ENCODE measurements at regions not wholly inside any gene's neighbourhood (a gene's known extent, or its start where the extent isn't known, plus 50 kb on each side); places are given as distances from the start of the nearest gene placed in this dataset.

GRCh38 chr5:91946870-91947269 lies 563.8 kb upstream of the ARRDC3 start:
- Mint-ChIP-seq H3K27me3 (ENCODE audit: unreplicated experiment) (no peaks in the 10 kb centered on the region), H3K27ac (ENCODE audit: unreplicated experiment) (no peak overlapping the region), H3K4me1 (ENCODE audit: low read depth, unreplicated experiment) (no peaks in the 10 kb centered on the region), H3K9me3 (ENCODE audit: low read depth, unreplicated experiment) (no peaks in the 10 kb centered on the region), H3K4me3 (ENCODE audit: low read depth, unreplicated experiment) (no peak overlapping the region), H3K36me3 (ENCODE audit: insufficient read depth, unreplicated experiment) (no peaks in the 10 kb centered on the region)
- intact Hi-C loops (cut with micrococcal nuclease; ENCODE audit: unreplicated experiment), result no loop called here
- CTCF ChIA-PET, result no interaction called here
- BruUV-seq (replicated peaks), result no TSS peak
- no peak for DNase-seq
- TF ChIP-seq CTCF (IDR thresholded peaks at IDR 0.05; ENCODE audit: unreplicated experiment), result no peak

- no peak for TF ChIP-seq CTCF (IDR thresholded peaks at IDR 0.05; ENCODE audit: unreplicated experiment)
- H3K4me1 Mint-ChIP-seq (ENCODE audit: low read depth, unreplicated experiment), result no peaks in the 10 kb centered on the region
- H3K4me3 Mint-ChIP-seq (ENCODE audit: low read depth, unreplicated experiment), result no peak overlapping the region
- no TSS peak for BruUV-seq (replicated peaks)
- H3K27me3 Mint-ChIP-seq (ENCODE audit: unreplicated experiment), result no peaks in the 10 kb centered on the region
- intact Hi-C loops (cut with micrococcal nuclease; ENCODE audit: unreplicated experiment), result no loop called here
- CTCF ChIA-PET, result no interaction called here
- DNase-seq, result no peak
- H3K9me3 Mint-ChIP-seq (ENCODE audit: low read depth, unreplicated experiment), result peaks cover 3% of the 10 kb centered on the region
- H3K27ac Mint-ChIP-seq (ENCODE audit: unreplicated experiment), result no peak overlapping the region
- no peaks in the 10 kb centered on the region for H3K36me3 Mint-ChIP-seq (ENCODE audit: insufficient read depth, unreplicated experiment)
These were observed 558.5 kb upstream of the ARRDC3 start for GRCh38 chr5:91941588-91941987.

GRCh38 chr5:91938441-91938840 lies 555.3 kb upstream of the ARRDC3 start:
- Mint-ChIP-seq H3K27ac (ENCODE audit: unreplicated experiment) (no peak overlapping the region), H3K27me3 (ENCODE audit: unreplicated experiment) (no peaks in the 10 kb centered on the region), H3K4me3 (ENCODE audit: low read depth, unreplicated experiment) (no peak overlapping the region), H3K4me1 (ENCODE audit: low read depth, unreplicated experiment) (no peaks in the 10 kb centered on the region), H3K9me3 (ENCODE audit: low read depth, unreplicated experiment) (peaks cover 3% of the 10 kb centered on the region), H3K36me3 (ENCODE audit: insufficient read depth, unreplicated experiment) (no peaks in the 10 kb centered on the region)
- BruUV-seq (replicated peaks), result no TSS peak
- intact Hi-C loops (cut with micrococcal nuclease; ENCODE audit: unreplicated experiment), result loop anchor here (10.0 kb wide), 1 partner anchor 1976 kb away; no protein-coding TSS in a partner anchor
- no peak for DNase-seq
- no peak for TF ChIP-seq CTCF (IDR thresholded peaks at IDR 0.05; ENCODE audit: unreplicated experiment)
- CTCF ChIA-PET, result interaction anchor here (1.1 kb wide), 1 partner anchor 36 kb away, joined by 3 read pairs; no protein-coding TSS in a partner anchor

- Mint-ChIP-seq H3K27ac (ENCODE audit: unreplicated experiment) (no peak overlapping the region), H3K4me3 (ENCODE audit: low read depth, unreplicated experiment) (no peak overlapping the region), H3K27me3 (ENCODE audit: unreplicated experiment) (no peaks in the 10 kb centered on the region), H3K36me3 (ENCODE audit: insufficient read depth, unreplicated experiment) (no peaks in the 10 kb centered on the region), H3K4me1 (ENCODE audit: low read depth, unreplicated experiment) (no peaks in the 10 kb centered on the region), H3K9me3 (ENCODE audit: low read depth, unreplicated experiment) (peaks cover 3% of the 10 kb centered on the region)
- intact Hi-C loops (cut with micrococcal nuclease; ENCODE audit: unreplicated experiment), result loop anchor here (10.0 kb wide), 1 partner anchor 1978 kb away; no protein-coding TSS in a partner anchor
- CTCF ChIA-PET, result no interaction called here
- no peak for DNase-seq
- no peak for TF ChIP-seq CTCF (IDR thresholded peaks at IDR 0.05; ENCODE audit: unreplicated experiment)
- BruUV-seq (replicated peaks), result no TSS peak
These were observed 554.0 kb upstream of the ARRDC3 start for GRCh38 chr5:91937121-91937520.
